Neuronal stem cell (in vitro differentiated cells): ENCODE measurements at regions not wholly inside any gene's neighbourhood (a gene's known extent, or its start where the extent isn't known, plus 50 kb on each side); places are given as distances from the start of the nearest gene placed in this dataset.
A peak's percentile ranks its signal among the peaks of the same experiment; 100 is the strongest.

Source experiments
- DNase-seq: peaks from one replicate; pipeline ENCODE4 v3.0.0-alpha.2; 2013; ENCODE audit warnings: low spot score
- H2AFZ ChIP-seq: one replicate; pipeline ENCODE4 v1.6.1; 2013; ENCODE audit warnings: mild to moderate bottlenecking, low read length, inconsistent platforms
- H2AK5ac ChIP-seq: 2 replicates; pipeline ENCODE4 v1.6.1; 2013; ENCODE audit warnings: low read depth, mild to moderate bottlenecking, inconsistent platforms, low read length, moderate library complexity, mixed read lengths
- H2BK120ac ChIP-seq: 2 replicates; pipeline ENCODE4 v1.6.1; 2013; ENCODE audit warnings: low read depth, mild to moderate bottlenecking, inconsistent platforms, low read length, moderate library complexity, mixed read lengths
- H2BK12ac ChIP-seq: one replicate; pipeline ENCODE4 v1.6.1; 2013; ENCODE audit warnings: low read length, inconsistent platforms
- H2BK15ac ChIP-seq: 2 replicates; pipeline ENCODE4 v1.6.1; 2013; ENCODE audit warnings: mild to moderate bottlenecking, low read length, inconsistent platforms, mixed read lengths
- H2BK5ac ChIP-seq: one replicate; pipeline ENCODE4 v1.6.1; 2013; ENCODE audit warnings: inconsistent platforms, mild to moderate bottlenecking, low read length, moderate library complexity
- H3K14ac ChIP-seq: one replicate; pipeline ENCODE4 v1.6.1; 2013; ENCODE audit warnings: low read length, inconsistent platforms
- H3K18ac ChIP-seq: 2 replicates; pipeline ENCODE4 v1.6.1; 2013; ENCODE audit warnings: low read length, inconsistent platforms
- H3K23ac ChIP-seq: 2 replicates; pipeline ENCODE4 v1.6.1; 2013; ENCODE audit warnings: low read depth, mild to moderate bottlenecking, mixed read lengths, low read length, inconsistent platforms; ENCODE audit not compliant: poor library complexity
- H3K27ac ChIP-seq: replicated peaks from 3 replicates; pipeline ENCODE4 v1.5.1; 2013; ENCODE audit warnings: low read length, inconsistent platforms
- H3K27me3 ChIP-seq, 3 experiments: 2 replicates each; pipeline ENCODE4 v1.6.1; 2013; ENCODE audit warnings: low read length in 3 of 3, mild to moderate bottlenecking in 2 of 3, inconsistent platforms in 1 of 3, low read depth in 1 of 3, mixed read lengths in 1 of 3, moderate library complexity in 1 of 3; ENCODE audit not compliant: control insufficient read depth in 3 of 3, insufficient read depth in 3 of 3
- H3K36me3 ChIP-seq, 2 donors: replicated peaks in 1 of 2; 2 replicates each; pipeline ENCODE4 v1.6.1; 2013; ENCODE audit warnings: low read length in 2 of 2; ENCODE audit not compliant: control insufficient read depth in 2 of 2, insufficient read depth in 2 of 2
- H3K4ac ChIP-seq: 2 replicates; pipeline ENCODE4 v1.6.1; 2013; ENCODE audit warnings: inconsistent platforms, mild to moderate bottlenecking, low read length, moderate library complexity
- H3K4me1 ChIP-seq, 2 donors: 1 replicate in 1 of 2; 2 replicates in 1 of 2; pipeline ENCODE4 v1.6.1; 2013; ENCODE audit warnings: low read length in 2 of 2, low read depth in 1 of 2; ENCODE audit not compliant: control insufficient read depth in 2 of 2, insufficient read depth in 1 of 2
- H3K4me2 ChIP-seq: one replicate; pipeline ENCODE4 v1.6.1; 2013; ENCODE audit warnings: mild to moderate bottlenecking, low read length, inconsistent platforms; ENCODE audit not compliant: insufficient read depth, poor library complexity, severe bottlenecking
- H3K4me3 ChIP-seq, 2 donors: 2 replicates each; pipeline ENCODE4 v1.5.1; 2013; ENCODE audit warnings: low read length in 2 of 2, mild to moderate bottlenecking in 2 of 2, inconsistent platforms in 1 of 2, moderate library complexity in 1 of 2
- H3K79me1 ChIP-seq: one replicate; pipeline ENCODE4 v1.6.1; 2013; ENCODE audit warnings: low read depth, mild to moderate bottlenecking, inconsistent platforms, low read length, moderate library complexity
- H3K9ac ChIP-seq: one replicate; pipeline ENCODE4 v1.6.1; 2013; ENCODE audit warnings: mild to moderate bottlenecking, low read depth, low read length, inconsistent platforms; ENCODE audit not compliant: poor library complexity
- H3K9me3 ChIP-seq, 2 donors: replicated peaks in 1 of 2; 2 replicates each; pipeline versions ENCODE3 to v1.6.1; 2013; ENCODE audit warnings: low read length in 2 of 2, mild to moderate bottlenecking in 2 of 2, inconsistent platforms in 1 of 2, low read depth in 1 of 2, mixed read lengths in 1 of 2, moderate library complexity in 1 of 2; ENCODE audit not compliant: control insufficient read depth in 2 of 2, insufficient read depth in 1 of 2
- H4K8ac ChIP-seq: one replicate; pipeline ENCODE4 v1.6.1; 2013; ENCODE audit warnings: low read depth, mild to moderate bottlenecking, inconsistent platforms, low read length, moderate library complexity
- H4K91ac ChIP-seq: one replicate; pipeline ENCODE4 v1.6.1; 2013; ENCODE audit warnings: low read length, low read depth, mild to moderate bottlenecking, inconsistent platforms; ENCODE audit not compliant: poor library complexity
- WGBS, 2 donors: extraction: QIAGEN DNeasy Blood & Tissue Kit; methylation state at CpG; one replicate each; pipeline ENCODE4 v1.1.7; 2013; ENCODE audit warnings: missing lambda C conversion rate in 2 of 2, mixed read lengths in 1 of 2; ENCODE audit not compliant: insufficient read length in 2 of 2, insufficient replicate concordance in 1 of 2; ENCODE audit errors: extremely low coverage in 2 of 2; 5-methylcytosine and 5-hydroxymethylcytosine counted together

DNA sequence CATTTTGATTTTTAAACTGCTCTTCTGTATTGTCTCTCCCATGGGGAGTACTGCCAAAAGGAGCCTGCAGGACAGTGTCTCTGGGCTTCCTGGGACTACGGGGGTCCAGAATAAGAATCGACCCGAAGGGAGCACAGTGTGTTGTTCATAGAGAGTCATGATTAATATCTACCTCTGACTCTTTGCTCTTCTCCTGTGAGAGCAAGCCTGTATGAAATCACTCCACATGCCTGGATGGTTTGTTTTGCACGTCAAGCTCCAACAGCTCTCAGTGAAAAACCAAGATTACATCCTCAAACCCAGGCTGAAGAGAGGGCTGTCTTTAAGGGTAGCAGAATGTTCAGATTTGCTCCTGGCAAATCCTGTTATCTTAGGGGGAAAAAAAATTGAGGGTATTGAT lies 1860.0 kb upstream of the WWC1 start:
- no peak overlapping the region for H2AK5ac ChIP-seq
- peak overlapping the region; percentile 87 for H3K27ac ChIP-seq
- H3K23ac ChIP-seq: no peak overlapping the region
- H2BK5ac ChIP-seq: no peak overlapping the region
- no CpG with 5 or more reads among the region's 4 CpGs for WGBS, 2 donors
- H3K4me3 ChIP-seq: no peak overlapping the region
- peaks cover 19 to 22% of the 10 kb centered on the region in 2 donors for H3K4me1 ChIP-seq
- H2BK12ac ChIP-seq: no peak overlapping the region
- no peak overlapping the region for H3K14ac ChIP-seq
- H3K9me3 ChIP-seq: no peaks in the 10 kb centered on the region
- H4K8ac ChIP-seq: no peak overlapping the region
- H3K18ac ChIP-seq: no peak overlapping the region
- no peaks in the 10 kb centered on the region for H3K27me3 ChIP-seq
- DNase-seq: no peak
- no peaks in the 10 kb centered on the region for H3K79me1 ChIP-seq
- no peak overlapping the region for H3K9ac ChIP-seq
- no peak overlapping the region for H3K4me2 ChIP-seq
- H2BK15ac ChIP-seq: no peak overlapping the region
- no peaks in the 10 kb centered on the region for H3K36me3 ChIP-seq
- H2BK120ac ChIP-seq: no peak overlapping the region
- peak overlapping the region; percentile 77 for H2AFZ ChIP-seq
- H4K91ac ChIP-seq: no peak overlapping the region
- H3K4ac ChIP-seq: no peak overlapping the region

- H3K4me2 ChIP-seq: no peak overlapping the region
- H3K23ac ChIP-seq: no peak overlapping the region
- H3K9ac ChIP-seq: no peak overlapping the region
- no peak overlapping the region for H2BK120ac ChIP-seq
- peak overlapping the region; percentile 42 for H2BK12ac ChIP-seq
- no peak overlapping the region for H3K4ac ChIP-seq
- no peaks in the 10 kb centered on the region for H3K9me3 ChIP-seq
- H2BK15ac ChIP-seq: no peak overlapping the region
- H3K4me1 ChIP-seq: peaks cover 14 to 19% of the 10 kb centered on the region in 2 donors
- no peaks in the 10 kb centered on the region for H3K79me1 ChIP-seq
- DNase-seq: no peak
- H2BK5ac ChIP-seq: no peak overlapping the region
- H4K8ac ChIP-seq: no peak overlapping the region
- H3K14ac ChIP-seq: no peak overlapping the region
- H2AFZ ChIP-seq: no peak overlapping the region
- no peaks in the 10 kb centered on the region for H3K36me3 ChIP-seq
- no peak overlapping the region for H4K91ac ChIP-seq
- H3K27ac ChIP-seq: no peak overlapping the region
- H3K18ac ChIP-seq: no peak overlapping the region
- no CpG with 5 or more reads among the region's 5 CpGs for WGBS, 2 donors
- H2AK5ac ChIP-seq: no peak overlapping the region
- H3K27me3 ChIP-seq: no peaks in the 10 kb centered on the region
- H3K4me3 ChIP-seq: no peak overlapping the region
Observed at GRCh38 chr5:166433679-166434078, 1857.8 kb upstream of the WWC1 start.

DNA sequence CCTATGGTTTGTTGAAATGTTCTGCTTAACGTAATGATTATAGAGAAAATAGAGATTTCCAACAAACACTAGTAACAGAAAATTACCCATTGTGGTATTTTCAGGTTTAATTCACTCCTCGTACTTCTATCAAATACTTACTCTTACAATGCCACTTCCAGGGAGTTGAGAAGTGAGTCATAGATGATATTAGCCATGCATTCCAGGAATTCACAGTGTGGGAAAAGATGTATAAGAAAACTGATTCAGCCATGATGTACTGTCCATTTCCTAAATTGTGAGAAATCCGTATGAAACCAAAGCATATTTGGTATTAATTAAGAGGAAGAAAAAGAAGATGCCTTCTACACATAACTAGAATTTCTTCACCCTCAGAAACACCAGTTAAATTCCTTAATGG lies 1854.6 kb upstream of the WWC1 start:
- H4K8ac ChIP-seq: no peak overlapping the region
- H3K4me3 ChIP-seq: no peak overlapping the region
- H2BK5ac ChIP-seq: no peak overlapping the region
- H4K91ac ChIP-seq: no peak overlapping the region
- no peak overlapping the region for H3K18ac ChIP-seq
- no peak overlapping the region for H3K4me2 ChIP-seq
- no CpG with 5 or more reads among the region's 3 CpGs for WGBS, 2 donors
- H2AK5ac ChIP-seq: no peak overlapping the region
- no peak overlapping the region for H3K27ac ChIP-seq
- no peak overlapping the region for H2AFZ ChIP-seq
- no peak overlapping the region for H3K9ac ChIP-seq
- H3K14ac ChIP-seq: no peak overlapping the region
- no peaks in the 10 kb centered on the region for H3K27me3 ChIP-seq
- DNase-seq: no peak
- no peak overlapping the region for H3K4ac ChIP-seq
- peaks cover 4 to 5% of the 10 kb centered on the region in 2 donors for H3K4me1 ChIP-seq
- H3K79me1 ChIP-seq: no peaks in the 10 kb centered on the region
- H2BK15ac ChIP-seq: no peak overlapping the region
- H3K9me3 ChIP-seq: no peaks in the 10 kb centered on the region
- H2BK120ac ChIP-seq: no peak overlapping the region
- no peak overlapping the region for H2BK12ac ChIP-seq
- H3K23ac ChIP-seq: no peak overlapping the region
- no peaks in the 10 kb centered on the region for H3K36me3 ChIP-seq

GRCh38 chr5:166486348-166486747 lies 1805.1 kb upstream of the WWC1 start:
- no peak overlapping the region for H3K23ac ChIP-seq
- no CpG with 5 or more reads among the region's 3 CpGs for WGBS, 2 donors

More at GRCh38 chr5:166486348-166486747, 1805.1 kb upstream of the WWC1 start:
- no peak overlapping the region for H3K9ac ChIP-seq
- no peak overlapping the region for H3K4me3 ChIP-seq
- H3K79me1 ChIP-seq: no peaks in the 10 kb centered on the region
- H2BK5ac ChIP-seq: no peak overlapping the region
- peaks cover 0 to 5% of the 10 kb centered on the region in 2 donors for H3K4me1 ChIP-seq
- no peak overlapping the region for H3K27ac ChIP-seq
- no peak overlapping the region for H2BK120ac ChIP-seq
- no peak overlapping the region for H3K14ac ChIP-seq
- H3K27me3 ChIP-seq: no peaks in the 10 kb centered on the region
- no peak overlapping the region for H4K8ac ChIP-seq
- no peak overlapping the region for H3K4me2 ChIP-seq
- no peak overlapping the region for H2AFZ ChIP-seq
- H4K91ac ChIP-seq: no peak overlapping the region
- H3K4ac ChIP-seq: no peak overlapping the region
- no peaks in the 10 kb centered on the region for H3K9me3 ChIP-seq
- no peak overlapping the region for H2BK12ac ChIP-seq
- no peaks in the 10 kb centered on the region for H3K36me3 ChIP-seq
- DNase-seq: no peak
- H3K18ac ChIP-seq: no peak overlapping the region
- H2AK5ac ChIP-seq: no peak overlapping the region
- no peak overlapping the region for H2BK15ac ChIP-seq
